Endothelial cell of umbilical vein (primary cell): ENCODE measurements at regions not wholly inside any gene's neighbourhood (a gene's known extent, or its start where the extent isn't known, plus 50 kb on each side); places are given as distances from the start of the nearest gene placed in this dataset.

Experiments used
- BruUV-seq: library from RNA; stranded (reverse); fragments of 400-500 nt; replicated peaks from 2 replicates; lab custom pipeline; 2021; lab: Mats Ljungman, UMichigan
- CTCF ChIA-PET: fragments of 300-600, 350-600 bp; sonication (Branson Sonifier 250); formaldehyde crosslinking; loops from one replicate; lab custom pipeline; 2021; ENCODE audit warnings: antibody characterized with exemption, inconsistent platforms; lab: Charles Lee
- POLR2A ChIA-PET: fragments of 300-600, 350-600 bp; sonication (Branson Sonifier 250); formaldehyde crosslinking; loops from one replicate; lab custom pipeline; 2021; ENCODE audit warnings: antibody characterized with exemption, inconsistent platforms; lab: Charles Lee
- DNase-seq: peaks from one replicate; pipeline ENCODE4 v3.0.0-alpha.2; 2011; ENCODE audit warnings: low read depth, low spot score
- FAIRE-seq: peaks from 2 replicates; lab custom pipeline; 2011; peaks lifted over from hg19 to GRCh38; lab: Jason Lieb, UNC
- H2AFZ ChIP-seq: 2 replicates; pipeline ENCODE4 v1.6.0; 2012; ENCODE audit warnings: low read depth, low read length, control low read depth, inconsistent platforms
- H3K27ac ChIP-seq: 2 replicates; pipeline ENCODE4 v1.5.1; 2011; ENCODE audit warnings: low read depth, mild to moderate bottlenecking, control low read depth, low read length, moderate library complexity; ENCODE audit not compliant: insufficient read depth
- H3K27me3 ChIP-seq, 2 experiments: 2 replicates each; pipeline versions ENCODE4 v1.6.0 to v1.6.1; 2011; ENCODE audit warnings: low read length in 2 of 2, mixed read lengths in 1 of 2; ENCODE audit not compliant: control insufficient read depth in 2 of 2, insufficient read depth in 2 of 2
- H3K36me3 ChIP-seq, 2 experiments: 2 replicates in 1 of 2; 3 replicates in 1 of 2; pipeline ENCODE4 v1.5.1; 2011; ENCODE audit warnings: low read length in 2 of 2, mild to moderate bottlenecking in 1 of 2, moderate library complexity in 1 of 2; ENCODE audit not compliant: control insufficient read depth in 2 of 2, insufficient read depth in 2 of 2; ENCODE audit errors: extremely low read depth in 1 of 2
- H3K4me1 ChIP-seq: 3 replicates; pipeline ENCODE4 v1.5.1; 2011; ENCODE audit warnings: mild to moderate bottlenecking, low read length; ENCODE audit not compliant: control insufficient read depth, insufficient read depth; ENCODE audit errors: extremely low read depth
- H3K4me2 ChIP-seq: 2 replicates; pipeline ENCODE4 v1.6.1; 2011; ENCODE audit warnings: low read length, control low read depth, mixed read lengths; ENCODE audit not compliant: insufficient read depth
- H3K4me3 ChIP-seq, 3 experiments: fragments of 200-600 bp in 1 of 3; sonication (generic), shearing (Covaris generic) in 1 of 3; replicated peaks in 1 of 3; 2 replicates each; pipeline ENCODE4 v1.5.1; 2011 to 2016; ENCODE audit warnings: control low read depth in 3 of 3, low read length in 3 of 3, mild to moderate bottlenecking in 2 of 3, inconsistent platforms in 1 of 3, low read depth in 1 of 3, moderate library complexity in 1 of 3; ENCODE audit not compliant: insufficient read depth in 1 of 3
- H3K79me2 ChIP-seq: 2 replicates; pipeline ENCODE4 v1.6.0; 2012; ENCODE audit warnings: low read length, inconsistent platforms; ENCODE audit not compliant: control insufficient read depth, insufficient read depth
- H3K9ac ChIP-seq: replicated peaks from 2 replicates; pipeline ENCODE3; 2011; ENCODE audit warnings: low read length, control low read depth; ENCODE audit not compliant: insufficient read depth; ENCODE audit errors: extremely low read depth
- H3K9me1 ChIP-seq: replicated peaks from 3 replicates; pipeline ENCODE4 v1.6.0; 2011; ENCODE audit warnings: mild to moderate bottlenecking, low read length; ENCODE audit not compliant: control insufficient read depth, insufficient read depth; ENCODE audit errors: extremely low read depth
- H3K9me3 ChIP-seq: replicated peaks from 2 replicates; pipeline ENCODE4 v1.5.1; 2012; ENCODE audit warnings: low read length, inconsistent platforms; ENCODE audit not compliant: control insufficient read depth, insufficient read depth
- H4K20me1 ChIP-seq: replicated peaks from 2 replicates; pipeline ENCODE3; 2011; ENCODE audit warnings: mild to moderate bottlenecking, low read length; ENCODE audit not compliant: control insufficient read depth, insufficient read depth; ENCODE audit errors: extremely low read depth
- EZH2 ChIP-seq: IDR thresholded peaks from 2 replicates; pipeline ENCODE4 v1.6.1; 2012; ENCODE audit warnings: borderline replicate concordance, low read depth, mild to moderate bottlenecking, moderate library complexity, low read length, inconsistent platforms; ENCODE audit not compliant: severe bottlenecking
- FOS ChIP-seq: IDR thresholded peaks from 2 replicates; pipeline ENCODE4 v1.6.1; 2011; ENCODE audit warnings: mild to moderate bottlenecking, low read length, moderate library complexity, borderline replicate concordance; ENCODE audit not compliant: insufficient read depth
- GATA2 ChIP-seq: IDR thresholded peaks from 2 replicates; pipeline ENCODE4 v1.7.0; 2011; ENCODE audit warnings: low read depth, mild to moderate bottlenecking, moderate library complexity, mixed read lengths, low read length; ENCODE audit not compliant: insufficient read length, insufficient read depth
- JUN ChIP-seq: IDR thresholded peaks from 2 replicates; pipeline ENCODE4 v1.6.1; 2011; ENCODE audit warnings: borderline replicate concordance, low read depth; ENCODE audit not compliant: insufficient read length, insufficient read depth
- MYC ChIP-seq: IDR thresholded peaks from one replicate; pipeline ENCODE4 v1.6.1; 2011; ENCODE audit warnings: mild to moderate bottlenecking, low read depth, low read length
- POLR2A ChIP-seq: IDR thresholded peaks from 2 replicates; pipeline ENCODE4 v1.6.1; 2012; ENCODE audit warnings: low read depth, mild to moderate bottlenecking, control low read depth, low read length
- POLR2AphosphoS5 ChIP-seq: IDR thresholded peaks from 2 replicates; pipeline ENCODE4 v1.6.1; 2012; ENCODE audit warnings: low read depth, mild to moderate bottlenecking, control low read depth, low read length, moderate library complexity; ENCODE audit not compliant: insufficient read depth
- dilution Hi-C: fragments of 300-500 bp; cut with MboI; formaldehyde crosslinking; loops from one replicate; pipeline ENCODE4 v1.15.0; 2019; ENCODE audit warnings: low sequenced_read_pairs; ENCODE audit not compliant: extremely low pct_ligation_motif_present
- intact Hi-C: fragments of 100-400 bp; cut with micrococcal nuclease; formaldehyde crosslinking; loops from one replicate; pipeline ENCODE4 v1.10.0; 2022
- TF ChIP-seq, protein P1 (sequence below): IDR thresholded peaks from 2 replicates; pipeline ENCODE4 v1.6.1; 2011; ENCODE audit not compliant: insufficient read depth, insufficient read length
- TF ChIP-seq, protein P2 (sequence below), 2 donors: IDR thresholded peaks; 1 replicate in 1 of 2; 2 replicates in 1 of 2; pipeline ENCODE4 v1.5.1; 2011; ENCODE audit warnings: low read length in 2 of 2, mild to moderate bottlenecking in 2 of 2, moderate library complexity in 2 of 2, control low read depth in 1 of 2, inconsistent platforms in 1 of 2, low read depth in 1 of 2; ENCODE audit not compliant: insufficient read depth in 1 of 2; ENCODE audit errors: extremely low read depth in 1 of 2

DNA sequence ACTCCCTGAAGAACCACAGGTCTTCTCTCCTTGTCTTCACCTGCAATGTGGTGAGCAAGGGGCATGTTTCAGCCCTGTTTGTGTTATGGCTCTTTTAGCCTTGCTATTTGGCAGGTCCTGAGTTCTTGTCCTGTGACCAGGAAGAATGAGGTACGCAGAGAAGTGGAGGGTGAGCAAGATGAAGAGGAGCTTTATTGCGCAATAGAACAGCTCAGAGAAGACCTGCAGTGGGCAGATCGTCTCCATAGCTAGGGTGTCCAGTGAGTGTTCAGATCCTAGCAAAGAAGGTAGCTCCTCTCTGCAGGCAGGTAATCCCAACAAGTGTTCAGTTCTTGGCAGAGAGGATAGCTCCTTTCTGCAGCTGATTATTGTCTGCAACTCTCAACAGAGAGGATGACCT, 672.9 kb downstream of the SH3BGRL start:
- FAIRE-seq = no peak
- CTCF ChIA-PET = no interaction called here

DNA sequence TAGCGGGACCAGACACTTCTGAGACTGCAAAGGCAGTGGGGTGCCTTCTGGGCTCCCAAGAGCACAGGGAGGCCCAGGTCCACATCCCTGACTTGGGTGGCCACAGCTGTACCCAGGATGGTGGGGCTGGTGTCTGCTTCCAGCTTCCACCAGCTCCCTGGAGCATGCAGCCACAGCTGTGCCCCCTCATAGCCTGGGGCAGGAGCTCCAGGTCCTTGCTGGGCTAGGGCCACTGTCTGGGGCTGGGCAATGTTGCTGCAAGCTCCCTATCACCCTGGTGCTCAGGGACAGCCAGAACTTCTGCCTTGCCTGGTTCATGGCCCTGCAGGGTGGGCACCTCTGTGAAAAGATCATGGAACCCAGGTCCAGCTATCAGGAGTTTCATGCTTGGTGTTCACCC, 673.9 kb downstream of the SH3BGRL start:
- Histone ChIP-seq H3K27ac (no peak overlapping the region), H4K20me1 (no peaks in the 10 kb centered on the region), H3K79me2 (no peaks in the 10 kb centered on the region), H3K4me1 (no peaks in the 10 kb centered on the region), H2AFZ (no peak overlapping the region), H3K9ac (no peak overlapping the region), H3K27me3 (no peaks in the 10 kb centered on the region), H3K36me3 (no peaks in the 10 kb centered on the region), H3K9me3 (no peaks in the 10 kb centered on the region), H3K9me1 (no peaks in the 10 kb centered on the region), H3K4me2 (no peak overlapping the region), H3K4me3 (no peak overlapping the region)
- no peak for TF ChIP-seq POLR2AphosphoS5
- TF ChIP-seq, protein P1, sequence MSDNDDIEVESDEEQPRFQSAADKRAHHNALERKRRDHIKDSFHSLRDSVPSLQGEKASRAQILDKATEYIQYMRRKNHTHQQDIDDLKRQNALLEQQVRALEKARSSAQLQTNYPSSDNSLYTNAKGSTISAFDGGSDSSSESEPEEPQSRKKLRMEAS = no peak
- TF ChIP-seq, protein P2, sequence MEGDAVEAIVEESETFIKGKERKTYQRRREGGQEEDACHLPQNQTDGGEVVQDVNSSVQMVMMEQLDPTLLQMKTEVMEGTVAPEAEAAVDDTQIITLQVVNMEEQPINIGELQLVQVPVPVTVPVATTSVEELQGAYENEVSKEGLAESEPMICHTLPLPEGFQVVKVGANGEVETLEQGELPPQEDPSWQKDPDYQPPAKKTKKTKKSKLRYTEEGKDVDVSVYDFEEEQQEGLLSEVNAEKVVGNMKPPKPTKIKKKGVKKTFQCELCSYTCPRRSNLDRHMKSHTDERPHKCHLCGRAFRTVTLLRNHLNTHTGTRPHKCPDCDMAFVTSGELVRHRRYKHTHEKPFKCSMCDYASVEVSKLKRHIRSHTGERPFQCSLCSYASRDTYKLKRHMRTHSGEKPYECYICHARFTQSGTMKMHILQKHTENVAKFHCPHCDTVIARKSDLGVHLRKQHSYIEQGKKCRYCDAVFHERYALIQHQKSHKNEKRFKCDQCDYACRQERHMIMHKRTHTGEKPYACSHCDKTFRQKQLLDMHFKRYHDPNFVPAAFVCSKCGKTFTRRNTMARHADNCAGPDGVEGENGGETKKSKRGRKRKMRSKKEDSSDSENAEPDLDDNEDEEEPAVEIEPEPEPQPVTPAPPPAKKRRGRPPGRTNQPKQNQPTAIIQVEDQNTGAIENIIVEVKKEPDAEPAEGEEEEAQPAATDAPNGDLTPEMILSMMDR (IDR thresholded peaks at IDR 0.05; ENCODE audit: extremely low read depth in 1 of 2, insufficient read depth in 1 of 2, low read depth in 1 of 2, low read length in 2 of 2) = no peak
- TF ChIP-seq EZH2 = no peak
- TF ChIP-seq GATA2 = no peak
- no peak for TF ChIP-seq JUN
- TF ChIP-seq FOS = no peak
- TF ChIP-seq MYC = no peak
- TF ChIP-seq POLR2A = no peak
- dilution Hi-C loops (no loop called here), intact Hi-C loops (no loop called here)
- FAIRE-seq (no peak), DNase-seq (no peak)
- no TSS peak for BruUV-seq
- CTCF ChIA-PET = no interaction called here
- POLR2A ChIA-PET = no interaction called here

More for the DNA sequence above, 672.9 kb downstream of the SH3BGRL start:
- H2AFZ ChIP-seq = no peak overlapping the region
- H3K4me2 ChIP-seq = no peak overlapping the region
- no peaks in the 10 kb centered on the region for H3K27me3 ChIP-seq
- no peak overlapping the region for H3K9ac ChIP-seq
- no peak for TF ChIP-seq EZH2
- intact Hi-C loops = no loop called here
- no peaks in the 10 kb centered on the region for H3K4me1 ChIP-seq
- H3K79me2 ChIP-seq = no peaks in the 10 kb centered on the region
- no peaks in the 10 kb centered on the region for H3K9me3 ChIP-seq
- no peaks in the 10 kb centered on the region for H4K20me1 ChIP-seq
- no peaks in the 10 kb centered on the region for H3K36me3 ChIP-seq
- no peak overlapping the region for H3K4me3 ChIP-seq
- H3K9me1 ChIP-seq = no peaks in the 10 kb centered on the region
- POLR2A ChIA-PET = no interaction called here
- DNase-seq = no peak
- H3K27ac ChIP-seq = no peak overlapping the region
- BruUV-seq = no TSS peak
- dilution Hi-C loops = no loop called here
